ENCODE measurements at regions not wholly inside any gene's neighbourhood (a gene's known extent, or its start where the extent isn't known, plus 50 kb on each side); places are given as distances from the start of the nearest gene placed in this dataset.

DNA sequence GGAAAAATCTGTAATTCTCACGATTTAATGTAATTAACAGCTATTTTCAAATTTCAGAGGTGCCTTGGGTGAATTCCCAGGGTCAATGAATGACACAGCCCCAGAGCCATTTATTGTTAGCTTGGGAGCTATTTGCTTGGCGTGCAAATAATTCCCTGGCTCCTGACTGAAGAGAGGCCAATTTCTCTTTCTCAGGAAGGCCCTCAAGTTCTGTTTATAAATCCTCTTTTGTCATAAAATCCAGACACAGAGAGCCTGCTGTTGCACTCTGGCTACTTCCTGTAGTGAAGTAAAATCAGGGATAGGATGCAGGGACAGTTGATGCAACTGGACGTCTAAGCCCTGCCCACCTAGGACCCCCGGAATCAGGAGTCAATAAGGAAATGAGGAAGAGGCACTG, 154.3 kb downstream of the TMX1 start (continued):
- TF ChIP-seq SIN3A (IDR thresholded peaks at IDR 0.05; ENCODE audit: borderline replicate concordance, low read depth, low read length) (no peak), JUND (IDR thresholded peaks at IDR 0.05) (no peak), FOXJ3 (CRISPR knock-in tag; IDR thresholded peaks at IDR 0.05) (no peak)

DNA sequence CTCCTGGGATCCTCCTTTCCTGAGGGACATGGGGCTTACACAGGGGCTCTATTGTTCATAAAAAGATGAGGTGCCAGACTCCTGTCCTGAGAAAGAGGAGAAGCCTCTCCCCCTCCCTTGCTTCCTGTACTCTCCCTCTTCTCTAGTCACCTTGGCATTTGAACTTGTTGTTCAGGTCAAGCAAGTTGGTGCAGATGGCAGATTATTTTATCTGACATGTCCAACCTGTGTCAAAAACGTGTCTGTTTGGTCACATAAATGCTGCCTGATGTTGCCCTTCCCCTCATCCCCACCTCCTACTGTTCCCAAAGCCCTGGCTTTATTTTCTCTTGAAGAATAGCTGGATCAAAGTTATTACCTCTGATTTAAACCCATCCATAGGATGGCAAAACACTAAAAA, 154.8 kb downstream of the TMX1 start:
- CTCF ChIA-PET, result interaction anchor here (0.7 to 3.0 kb wide), 8 partner anchors 12 to 385 kb away, joined by 3 to 9 read pairs (median 6); partner anchors contain the start of gene FRMD6
- H3K9me3 ChIP-seq, result no peaks in the 10 kb centered on the region
- H3K4me3 ChIP-seq (ENCODE audit: low read depth in 2 of 2, low read length in 1 of 2), result no peak overlapping the region
- peak overlapping the region; percentile 85 for H3K9ac ChIP-seq
- POLR2A ChIA-PET, result no interaction called here
- no peaks in the 10 kb centered on the region for H3K27me3 ChIP-seq (ENCODE audit: insufficient read depth)
- H3K36me3 ChIP-seq (replicated peaks in 1 of 2; ENCODE audit: control insufficient read depth in 1 of 2, insufficient read depth in 2 of 2, low read length in 1 of 2), result no peaks in the 10 kb centered on the region
- no peak for DNase-seq
- H3K4me1 ChIP-seq (ENCODE audit: control insufficient read depth in 1 of 2, insufficient read depth in 2 of 2, low read depth in 1 of 2, low read length in 1 of 2), result peaks cover 37 to 39% of the 10 kb centered on the region in 2 experiments
- H3K27ac ChIP-seq (ENCODE audit: low read depth in 2 of 2, low read length in 1 of 2), result peak overlapping the region; percentile 99
- peaks cover 56% of the 10 kb centered on the region for H3F3A ChIP-seq (replicated peaks; ENCODE audit: insufficient read depth)
- no peaks in the 10 kb centered on the region for H3K9me2 ChIP-seq
- H2AFZ ChIP-seq (ENCODE audit: low read depth), result peak overlapping the region; percentile 52; the same call in 1 of the 2 replicates
- TF ChIP-seq RAD21 (IDR thresholded peaks at IDR 0.05; ENCODE audit: low read length), result no peak
- TF ChIP-seq FOXM1 (IDR thresholded peaks at IDR 0.05; ENCODE audit: low read depth), result no peak
- no peak for TF ChIP-seq SIN3A (IDR thresholded peaks at IDR 0.05; ENCODE audit: borderline replicate concordance, low read depth, low read length)
- TF ChIP-seq EZH2phosphoT487 (IDR thresholded peaks at IDR 0.05; ENCODE audit: borderline replicate concordance, low read depth), result no peak
- no peak for TF ChIP-seq RFX5 (IDR thresholded peaks at IDR 0.05; ENCODE audit: low read length)
- TF ChIP-seq, protein P1, sequence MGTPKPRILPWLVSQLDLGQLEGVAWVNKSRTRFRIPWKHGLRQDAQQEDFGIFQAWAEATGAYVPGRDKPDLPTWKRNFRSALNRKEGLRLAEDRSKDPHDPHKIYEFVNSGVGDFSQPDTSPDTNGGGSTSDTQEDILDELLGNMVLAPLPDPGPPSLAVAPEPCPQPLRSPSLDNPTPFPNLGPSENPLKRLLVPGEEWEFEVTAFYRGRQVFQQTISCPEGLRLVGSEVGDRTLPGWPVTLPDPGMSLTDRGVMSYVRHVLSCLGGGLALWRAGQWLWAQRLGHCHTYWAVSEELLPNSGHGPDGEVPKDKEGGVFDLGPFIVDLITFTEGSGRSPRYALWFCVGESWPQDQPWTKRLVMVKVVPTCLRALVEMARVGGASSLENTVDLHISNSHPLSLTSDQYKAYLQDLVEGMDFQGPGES (IDR thresholded peaks at IDR 0.05; ENCODE audit: low read depth, low read length), result no peak
- no peak for TF ChIP-seq EP300 (IDR thresholded peaks at IDR 0.05; ENCODE audit: borderline replicate concordance in 1 of 2, low read depth in 1 of 2, low read length in 1 of 2)
- no peak for TF ChIP-seq SMC3 (IDR thresholded peaks at IDR 0.05; ENCODE audit: low read depth, low read length)
- TF ChIP-seq, protein P2, sequence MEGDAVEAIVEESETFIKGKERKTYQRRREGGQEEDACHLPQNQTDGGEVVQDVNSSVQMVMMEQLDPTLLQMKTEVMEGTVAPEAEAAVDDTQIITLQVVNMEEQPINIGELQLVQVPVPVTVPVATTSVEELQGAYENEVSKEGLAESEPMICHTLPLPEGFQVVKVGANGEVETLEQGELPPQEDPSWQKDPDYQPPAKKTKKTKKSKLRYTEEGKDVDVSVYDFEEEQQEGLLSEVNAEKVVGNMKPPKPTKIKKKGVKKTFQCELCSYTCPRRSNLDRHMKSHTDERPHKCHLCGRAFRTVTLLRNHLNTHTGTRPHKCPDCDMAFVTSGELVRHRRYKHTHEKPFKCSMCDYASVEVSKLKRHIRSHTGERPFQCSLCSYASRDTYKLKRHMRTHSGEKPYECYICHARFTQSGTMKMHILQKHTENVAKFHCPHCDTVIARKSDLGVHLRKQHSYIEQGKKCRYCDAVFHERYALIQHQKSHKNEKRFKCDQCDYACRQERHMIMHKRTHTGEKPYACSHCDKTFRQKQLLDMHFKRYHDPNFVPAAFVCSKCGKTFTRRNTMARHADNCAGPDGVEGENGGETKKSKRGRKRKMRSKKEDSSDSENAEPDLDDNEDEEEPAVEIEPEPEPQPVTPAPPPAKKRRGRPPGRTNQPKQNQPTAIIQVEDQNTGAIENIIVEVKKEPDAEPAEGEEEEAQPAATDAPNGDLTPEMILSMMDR (IDR thresholded peaks at IDR 0.05), result no peak
- TF ChIP-seq MEF2A (IDR thresholded peaks at IDR 0.05; ENCODE audit: borderline replicate concordance, low read depth), result no peak
- TF ChIP-seq, protein P3, sequence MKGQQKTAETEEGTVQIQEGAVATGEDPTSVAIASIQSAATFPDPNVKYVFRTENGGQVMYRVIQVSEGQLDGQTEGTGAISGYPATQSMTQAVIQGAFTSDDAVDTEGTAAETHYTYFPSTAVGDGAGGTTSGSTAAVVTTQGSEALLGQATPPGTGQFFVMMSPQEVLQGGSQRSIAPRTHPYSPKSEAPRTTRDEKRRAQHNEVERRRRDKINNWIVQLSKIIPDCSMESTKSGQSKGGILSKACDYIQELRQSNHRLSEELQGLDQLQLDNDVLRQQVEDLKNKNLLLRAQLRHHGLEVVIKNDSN (IDR thresholded peaks at IDR 0.05; ENCODE audit: borderline replicate concordance, low read depth), result no peak
- no peak for TF ChIP-seq TCF12 (IDR thresholded peaks at IDR 0.05)
- TF ChIP-seq RXRA (IDR thresholded peaks at IDR 0.05; ENCODE audit: borderline replicate concordance, low read depth), result no peak
- TF ChIP-seq USF2 (IDR thresholded peaks at IDR 0.05; ENCODE audit: borderline replicate concordance, low read depth, low read length), result no peak
- WGBS (ENCODE audit: low lambda C conversion rate), result 38% methylated on average over 1 of the region's 1 CpG
- H3K79me2 ChIP-seq (ENCODE audit: insufficient read depth), result no peaks in the 10 kb centered on the region; the same call in 1 of the 2 replicates
- peak overlapping the region; percentile 63 for H3K4me2 ChIP-seq
- no peaks in the 10 kb centered on the region for H4K20me1 ChIP-seq (ENCODE audit: insufficient read depth)

All from SK-N-SH (cell line).